HUDEP-2 (cell line): ENCODE measurements at regions not wholly inside any gene's neighbourhood (a gene's known extent, or its start where the extent isn't known, plus 50 kb on each side); places are given as distances from the start of the nearest gene placed in this dataset.
"Not testable (repeated sequence)": the region's sequence is repeated elsewhere in the genome, so short reads cannot be mapped to it uniquely, and the experiment has no call there.

ENCODE experiments used
- DNase-seq, 76 experiments: peaks; one replicate each; lab custom pipeline; 2025; ENCODE audit not compliant: unreplicated experiment in 76 of 76; lab: John Stamatoyannopoulos, UW

DNA sequence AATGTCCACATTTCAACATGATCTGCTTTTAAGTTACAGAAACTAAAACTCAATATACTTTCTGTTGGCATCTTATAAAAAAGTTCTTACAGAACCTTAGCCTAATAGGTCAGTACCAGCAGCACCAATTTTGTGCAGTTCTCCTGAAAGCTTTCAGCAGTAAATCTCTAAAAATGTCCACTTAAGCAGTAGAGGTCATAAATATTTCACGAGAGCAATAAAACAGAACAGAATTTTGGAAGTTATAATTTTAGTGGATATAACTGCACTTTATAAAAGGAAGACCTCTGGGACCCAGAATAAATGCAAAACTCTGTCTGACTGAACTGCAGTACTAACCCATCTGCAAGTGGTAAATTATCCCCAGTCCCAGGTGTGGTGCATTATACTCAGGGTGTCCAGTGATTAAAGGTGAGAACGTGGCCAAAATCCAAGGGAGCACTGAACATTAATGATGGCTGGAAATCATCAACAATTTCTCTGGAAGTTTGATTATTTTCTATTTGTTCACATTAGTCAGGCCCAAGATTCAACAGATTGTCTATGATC is 172.6 kb upstream of the RSPO3 start:
- DNase-seq: no peak

DNA sequence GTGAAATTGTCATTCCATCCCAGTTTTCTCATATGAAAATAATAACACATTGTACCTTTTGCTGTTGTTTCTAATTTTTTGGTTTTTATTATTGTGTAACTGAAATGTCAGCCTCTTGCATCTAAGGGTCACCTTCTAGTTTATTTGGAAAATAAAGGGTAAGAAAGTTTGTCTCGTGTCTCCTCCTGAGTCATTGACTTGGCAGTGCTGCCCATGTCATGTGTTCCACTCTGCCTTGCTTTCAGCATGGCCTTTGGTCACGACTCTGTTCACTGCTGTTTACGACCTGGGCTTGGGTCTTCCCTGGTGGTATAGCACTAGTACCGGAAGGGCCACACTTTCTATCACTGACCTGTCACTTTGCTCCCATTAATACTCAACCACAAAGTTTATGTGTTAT is 171.4 kb upstream of the RSPO3 start:
- DNase-seq: peak in 2 of 76 experiments; percentile 6 to 12

DNA sequence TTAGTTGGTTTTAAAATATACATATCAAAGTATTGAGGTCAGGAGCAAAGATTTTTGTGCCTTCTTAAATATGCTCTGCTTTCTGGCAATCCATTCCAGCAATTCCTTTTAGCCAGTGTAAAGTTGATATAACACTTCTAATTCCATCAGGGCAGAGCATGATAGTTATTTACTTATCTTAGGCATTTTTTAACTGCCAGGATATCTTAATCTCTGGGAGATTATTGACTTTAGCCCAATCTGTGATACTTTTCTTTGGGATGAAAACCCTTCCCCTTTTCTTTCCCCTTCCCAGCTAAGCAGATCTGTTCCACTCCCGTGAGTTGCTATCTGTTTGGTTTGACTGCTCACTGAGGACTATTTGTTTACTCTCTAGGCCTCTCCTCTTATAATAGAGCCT is 168.7 kb upstream of the RSPO3 start:
- DNase-seq: no peak

DNA sequence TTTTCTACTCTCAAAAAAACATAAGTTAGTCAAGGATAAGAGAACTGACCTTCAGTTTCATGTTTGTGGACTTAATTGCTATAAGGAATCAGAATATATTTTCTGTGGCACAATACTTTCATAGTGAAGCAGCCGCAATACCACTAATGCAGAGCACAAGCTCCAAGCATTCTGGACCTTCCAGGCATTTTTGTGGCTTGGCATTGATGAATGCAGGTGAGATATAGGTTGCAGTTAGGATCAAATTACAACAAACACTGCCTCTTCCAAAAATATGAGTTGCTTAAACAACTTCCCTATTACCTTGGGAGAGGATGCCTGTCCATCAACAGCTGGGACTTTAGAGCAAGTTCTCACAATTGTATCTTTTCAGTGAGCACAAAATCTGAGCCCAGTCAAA is 162.8 kb upstream of the RSPO3 start:
- no peak for DNase-seq

DNA sequence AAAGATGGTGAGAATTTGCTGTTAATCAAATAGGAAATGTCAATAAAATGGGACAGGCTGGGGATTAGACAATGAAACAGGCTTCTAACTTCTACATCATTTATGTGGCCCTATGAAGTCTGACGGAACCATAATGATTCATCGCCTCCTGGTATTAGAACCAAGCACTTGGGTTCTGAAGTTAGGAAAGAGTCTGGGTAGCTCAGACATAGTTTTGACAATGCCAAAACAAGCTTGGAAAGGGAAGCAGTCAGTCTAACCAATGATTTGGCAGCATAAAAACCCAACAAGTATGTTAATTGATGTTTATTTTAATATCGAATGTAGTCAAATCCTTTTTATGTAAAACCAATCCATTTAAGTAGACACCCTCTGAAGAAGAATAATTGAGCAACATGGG is 160.8 kb upstream of the RSPO3 start:
- DNase-seq: no peak

DNA sequence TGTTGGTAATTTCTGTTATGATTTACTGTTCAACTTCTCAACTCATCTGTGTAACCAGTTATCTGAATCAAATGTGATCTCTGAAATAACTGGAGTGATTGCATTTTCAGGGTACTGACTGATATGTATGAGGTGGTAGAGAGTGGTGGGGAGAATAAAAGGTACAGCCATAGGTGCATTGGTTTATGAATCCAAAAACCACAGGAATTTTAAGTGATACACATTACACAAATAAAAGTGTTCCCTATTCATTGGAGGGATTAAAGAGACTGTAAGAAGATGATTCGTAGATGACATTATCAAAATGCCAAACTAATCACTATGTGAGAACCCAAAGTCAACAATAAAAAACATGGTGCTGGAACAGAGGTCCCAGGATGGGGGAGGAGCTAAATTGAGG is 158.7 kb upstream of the RSPO3 start:
- no peak for DNase-seq

DNA sequence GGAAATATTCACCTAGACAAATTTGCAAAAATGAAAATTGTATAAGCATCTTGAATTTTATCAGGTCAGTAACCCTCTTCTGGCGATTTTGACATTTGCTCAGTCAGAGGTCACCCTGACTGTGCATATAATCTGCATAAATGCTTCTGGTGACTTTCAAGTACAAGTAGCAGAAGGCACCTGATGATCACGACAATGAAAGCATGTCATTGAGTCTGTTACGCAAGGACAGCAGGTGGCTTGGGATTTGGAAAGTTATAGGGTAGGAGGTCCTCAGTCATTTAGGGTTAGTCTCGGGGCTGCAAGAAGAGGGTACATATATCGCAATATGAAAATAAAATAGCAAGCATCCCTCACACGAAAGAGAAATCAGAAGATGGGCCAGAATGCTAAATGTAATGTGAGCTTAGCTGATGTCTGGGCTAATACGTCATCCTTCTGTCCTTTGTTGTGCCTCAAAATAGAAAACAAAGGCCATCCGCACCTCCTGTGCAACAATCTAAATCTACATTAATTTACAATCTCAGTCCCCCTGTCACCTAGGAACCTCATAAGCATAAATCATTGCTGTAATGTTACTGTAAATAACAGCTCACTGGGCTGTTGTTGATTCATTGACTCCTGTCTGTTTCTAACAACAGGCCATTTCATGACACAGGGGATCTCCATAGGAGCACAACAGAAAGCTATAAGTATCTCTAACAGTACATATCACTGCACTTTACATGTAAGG is 155.2 kb upstream of the RSPO3 start:
- DNase-seq: no peak

DNA sequence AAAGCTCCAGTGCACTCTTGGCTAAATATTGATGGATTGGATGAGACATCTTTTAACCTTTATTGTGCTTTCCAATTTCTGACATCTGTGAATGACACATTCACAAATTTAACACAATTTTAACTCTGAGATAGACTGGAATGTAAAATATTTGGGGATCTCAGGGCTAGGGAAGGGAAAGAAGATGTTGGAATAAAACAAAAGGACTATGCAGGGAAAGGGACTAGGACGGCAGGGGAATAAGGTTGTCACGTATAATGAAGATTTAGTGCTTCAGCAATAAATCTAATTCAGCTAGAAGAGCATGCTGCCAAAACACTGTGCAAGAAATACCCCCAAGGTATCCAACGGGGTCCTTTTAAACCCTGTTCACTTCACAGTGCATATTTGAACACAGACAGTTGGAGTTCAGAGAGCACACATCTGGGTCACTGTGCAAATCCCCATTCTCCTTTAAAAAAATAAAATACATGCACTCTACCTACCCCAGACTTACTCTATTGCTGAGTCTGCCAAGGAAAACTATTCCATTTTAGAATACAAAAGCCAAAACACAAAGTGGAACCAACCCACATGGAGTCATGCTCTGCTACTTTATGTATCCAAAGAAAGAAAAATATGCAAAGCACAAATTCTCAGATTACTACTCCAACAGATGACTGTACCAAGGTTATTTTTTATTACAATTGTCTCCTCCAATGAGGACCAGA is 151.0 kb upstream of the RSPO3 start:
- no peak for DNase-seq

DNA sequence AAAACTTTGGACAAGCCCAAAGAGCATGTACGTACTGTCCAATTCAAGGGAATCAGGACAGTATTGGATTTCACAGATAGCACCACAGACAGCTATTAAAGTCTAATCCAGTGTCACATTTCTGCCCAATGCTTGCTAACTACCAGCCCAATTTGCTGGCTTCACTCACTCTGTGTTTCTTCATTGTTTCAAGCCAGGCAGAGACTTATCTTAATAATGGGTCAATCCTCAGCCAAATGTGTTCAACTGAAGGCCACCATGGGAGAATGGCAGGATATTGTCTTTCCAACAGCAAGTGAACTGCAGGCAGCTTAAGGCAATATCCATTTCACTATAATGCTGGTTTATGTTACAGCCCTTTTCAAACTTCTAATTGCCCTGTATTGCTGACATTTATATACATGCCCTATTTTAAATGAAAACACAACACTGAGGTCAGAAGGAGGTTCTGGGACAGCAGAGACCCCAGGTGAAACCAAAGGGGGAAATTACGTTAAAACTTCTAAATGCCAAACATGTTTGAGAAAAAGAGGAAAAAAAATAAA is 142.1 kb upstream of the RSPO3 start:
- no peak for DNase-seq

DNA sequence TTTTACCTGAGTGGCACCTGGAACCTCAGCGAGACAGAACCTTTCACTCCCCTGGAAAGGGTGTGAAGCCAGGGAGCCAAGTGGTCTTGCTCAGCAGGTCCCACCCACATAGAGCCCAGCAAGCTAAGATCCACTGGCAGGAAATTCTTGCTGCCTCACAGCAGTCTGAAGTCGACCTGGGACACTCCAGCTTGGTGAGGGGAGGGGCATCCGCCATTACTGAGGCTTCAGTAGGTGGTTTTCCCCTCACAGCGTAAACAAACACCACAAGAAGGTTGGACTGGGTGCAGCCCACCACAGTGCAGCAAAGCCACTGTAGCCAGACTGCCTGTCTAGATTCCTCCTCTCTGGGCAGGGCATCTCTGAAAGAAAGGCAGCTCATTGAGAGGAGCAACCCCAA is 134.7 kb upstream of the RSPO3 start:
- no peak for DNase-seq

DNA sequence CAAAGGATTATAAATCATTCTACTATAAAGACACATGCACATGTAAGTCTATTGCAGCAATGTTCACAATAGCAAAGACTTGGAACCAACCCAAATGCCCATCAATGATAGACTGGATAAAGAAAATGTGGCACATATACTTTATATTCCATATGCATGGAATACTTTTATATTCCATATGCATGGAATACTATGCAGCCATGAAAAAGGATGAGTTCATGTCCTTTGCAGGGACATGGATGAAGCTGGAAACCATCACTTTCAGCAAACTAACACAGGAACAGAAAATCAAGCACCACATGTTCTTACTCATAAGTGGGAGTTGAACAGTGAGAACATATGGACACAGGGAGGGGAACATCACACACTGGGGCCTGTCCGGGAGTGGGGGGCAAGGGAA is 130.3 kb upstream of the RSPO3 start:
- DNase-seq: not testable (repeated sequence)

DNA sequence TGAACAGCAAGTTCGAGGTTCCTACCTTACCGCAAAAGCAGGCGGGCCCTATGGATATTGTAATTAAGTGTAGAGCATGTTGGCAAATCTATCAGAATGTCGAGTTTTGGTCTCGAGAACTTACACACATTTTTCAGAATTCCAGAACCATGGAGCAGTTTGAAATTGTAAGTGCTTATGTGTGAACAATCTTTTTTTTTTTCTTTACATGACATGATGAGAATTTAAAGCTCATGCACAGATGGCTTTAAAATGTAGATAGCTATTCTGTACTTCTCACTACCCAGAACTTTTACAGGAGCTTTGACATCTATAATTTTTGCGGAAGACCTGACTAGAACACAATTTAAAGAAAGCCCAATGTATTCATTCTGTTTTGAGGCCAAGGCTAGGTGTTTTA is 117.8 kb upstream of the RSPO3 start:
- no peak for DNase-seq

DNA sequence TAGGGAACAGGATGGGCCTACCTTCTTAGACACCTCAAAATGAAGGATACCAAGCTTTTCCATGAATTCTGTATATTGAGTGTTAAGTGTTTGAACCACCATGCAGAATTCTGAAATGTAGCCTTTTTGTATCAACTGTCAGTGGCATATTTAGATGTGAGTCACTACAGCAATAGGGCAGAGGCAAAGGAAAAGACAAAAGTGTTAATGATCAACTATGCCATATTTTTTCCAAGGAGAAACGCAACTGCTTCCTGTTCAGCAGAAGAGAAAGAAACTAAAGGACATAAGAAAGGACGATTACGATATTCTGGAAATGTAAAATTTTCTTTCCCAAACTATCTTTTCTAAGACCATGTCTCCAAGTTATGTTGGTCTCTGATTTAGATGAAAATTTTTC is 104.6 kb upstream of the RSPO3 start:
- DNase-seq: no peak

DNA sequence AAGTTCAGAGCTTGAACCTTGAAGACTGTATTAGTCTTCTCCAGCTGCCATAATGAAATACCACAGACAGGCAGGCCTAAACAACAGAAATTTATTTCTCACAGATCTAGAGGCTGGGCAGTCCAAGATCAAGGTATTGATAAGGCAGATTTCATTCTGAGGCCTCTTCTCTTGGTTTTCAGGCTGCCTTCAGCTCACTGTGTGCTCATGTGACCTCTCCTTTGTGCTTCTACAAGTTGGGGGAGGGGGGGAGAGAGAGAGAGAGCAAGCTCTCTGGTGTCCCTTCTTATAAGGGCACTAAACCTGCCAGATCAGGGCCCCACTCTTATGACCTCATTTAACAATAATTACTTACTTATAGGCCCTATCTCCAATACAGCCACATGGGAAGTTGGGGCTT is 102.6 kb upstream of the RSPO3 start:
- no peak for DNase-seq

DNA sequence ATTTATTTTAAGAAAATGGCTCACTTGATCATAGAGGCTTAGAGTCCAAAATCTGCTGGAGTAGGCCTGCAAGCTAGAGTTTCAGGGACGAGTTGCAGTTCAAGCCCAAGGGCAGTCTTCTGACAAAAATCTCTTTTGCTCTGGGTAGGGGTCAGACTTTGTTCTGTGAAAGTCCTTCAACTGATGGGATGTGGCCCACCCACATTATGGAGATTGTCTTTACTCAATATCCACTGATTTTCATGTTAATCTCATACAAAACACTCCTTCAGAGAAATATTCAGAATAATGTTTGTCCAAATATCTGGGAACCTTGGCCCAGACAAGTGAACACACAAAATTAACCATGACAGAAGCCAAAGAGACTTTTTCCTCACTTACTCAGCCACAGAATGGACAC is 98.6 kb upstream of the RSPO3 start:
- no peak for DNase-seq

DNA sequence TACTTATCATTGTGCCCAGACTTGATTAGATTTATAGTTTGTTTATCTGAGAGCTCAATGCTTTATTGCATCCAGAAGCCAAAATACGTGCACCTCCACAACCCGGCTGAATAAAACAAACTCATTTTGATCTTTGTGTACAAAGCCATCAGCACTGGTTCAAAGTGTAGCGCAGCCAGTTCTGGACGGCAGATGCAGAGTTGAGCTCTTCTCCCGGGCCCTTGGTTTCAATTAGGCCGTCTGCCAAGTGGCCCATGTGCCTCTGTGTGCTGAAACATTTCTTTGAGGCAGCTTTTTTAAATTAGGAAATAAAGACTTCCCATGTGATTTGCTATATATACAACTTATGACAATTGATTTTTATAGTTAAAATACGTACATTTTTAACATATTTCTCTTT is 96.2 kb upstream of the RSPO3 start:
- peak in 17 of 76 experiments; percentile 2 to 48 (median 17) for DNase-seq

DNA sequence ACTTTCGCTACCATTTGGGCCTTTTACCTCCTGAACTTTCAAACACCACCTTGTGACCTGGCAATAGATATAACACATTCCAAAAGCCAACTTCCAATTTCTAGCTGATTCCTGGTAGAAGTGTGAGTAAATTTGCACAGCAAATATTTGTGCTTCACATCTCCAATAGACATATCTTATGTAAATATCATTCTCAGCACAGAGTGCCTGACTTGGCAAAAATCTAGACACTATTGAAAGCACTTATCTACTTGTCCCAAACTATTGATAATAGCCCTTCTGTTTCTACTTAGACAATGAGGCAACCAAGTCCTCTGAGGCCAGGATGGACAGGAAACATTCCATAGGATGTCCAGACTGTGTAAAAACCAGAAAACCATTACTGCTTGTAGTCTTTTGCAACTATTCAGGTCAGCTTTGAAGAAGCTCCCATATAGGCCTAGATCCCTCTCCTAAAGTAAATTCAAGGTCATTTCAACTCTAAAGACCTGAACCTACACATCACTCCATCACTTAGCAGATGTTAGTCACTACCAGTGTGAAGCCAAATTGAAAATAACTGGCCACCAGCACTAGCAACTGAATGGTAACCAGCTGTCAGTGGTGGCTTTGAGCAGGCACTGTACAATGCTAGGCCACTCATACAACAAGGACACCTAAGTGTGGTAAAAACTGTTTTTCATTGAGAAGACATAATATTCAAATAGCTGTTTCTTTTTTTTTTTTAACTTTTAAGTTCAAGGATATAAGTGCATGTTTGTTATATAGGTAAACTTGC is 95.3 kb upstream of the RSPO3 start:
- DNase-seq: no peak

DNA sequence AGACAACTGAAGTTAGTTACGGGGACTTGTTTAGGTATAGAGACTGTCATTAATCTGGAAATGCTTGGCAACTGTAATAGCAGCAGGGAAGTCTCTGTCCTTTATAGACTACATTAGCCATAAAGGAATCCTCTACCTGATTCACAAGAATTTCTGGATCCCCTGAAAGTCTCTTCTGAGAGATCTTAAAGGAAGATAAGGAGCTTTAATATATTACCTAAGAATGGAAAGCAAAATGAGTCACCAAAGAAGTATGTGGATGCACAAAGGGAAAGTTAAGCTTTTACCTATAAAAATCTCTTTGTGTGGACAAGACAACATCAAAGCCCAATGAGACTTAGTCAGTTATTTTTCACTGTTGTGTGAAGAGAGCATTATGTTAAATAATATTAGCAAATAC is 92.2 kb upstream of the RSPO3 start:
- no peak for DNase-seq

DNA sequence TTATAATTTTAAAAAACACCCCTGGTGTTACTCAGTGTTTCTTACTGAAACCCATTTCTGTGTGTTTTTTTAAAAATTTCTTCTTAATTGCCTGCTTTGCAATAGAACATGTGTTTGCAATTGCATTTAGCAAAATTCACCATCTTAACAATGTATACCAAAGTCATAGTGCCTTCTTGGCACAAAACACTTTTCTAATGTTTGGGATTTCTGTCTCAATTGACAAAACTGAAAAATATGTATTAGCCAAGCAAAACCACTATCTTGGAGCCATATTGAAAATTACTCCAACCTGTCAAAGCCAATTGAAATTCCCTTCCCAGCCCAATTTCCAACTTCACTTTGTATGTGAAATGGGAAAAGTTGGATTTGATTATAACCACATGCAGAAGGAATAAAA is 88.4 kb upstream of the RSPO3 start:
- DNase-seq: no peak

DNA sequence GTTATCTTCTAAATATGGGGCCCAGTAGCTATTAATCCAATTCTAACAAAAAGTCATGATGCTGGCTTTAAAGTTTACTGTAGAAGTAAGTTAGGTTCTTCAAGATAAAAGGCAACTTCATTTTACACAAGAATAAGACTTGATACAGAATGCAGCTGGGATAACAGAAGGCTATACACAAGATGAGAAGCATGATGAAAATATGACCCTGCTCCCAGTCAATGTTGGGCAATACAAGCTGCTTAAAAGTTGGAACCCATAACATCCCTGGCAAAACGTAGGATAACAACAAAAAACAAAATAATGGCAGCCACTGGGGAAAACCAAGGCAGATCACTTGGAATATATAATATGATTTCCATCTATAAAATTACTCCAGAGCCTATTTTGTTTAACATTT is 87.6 kb upstream of the RSPO3 start:
- DNase-seq: no peak

DNA sequence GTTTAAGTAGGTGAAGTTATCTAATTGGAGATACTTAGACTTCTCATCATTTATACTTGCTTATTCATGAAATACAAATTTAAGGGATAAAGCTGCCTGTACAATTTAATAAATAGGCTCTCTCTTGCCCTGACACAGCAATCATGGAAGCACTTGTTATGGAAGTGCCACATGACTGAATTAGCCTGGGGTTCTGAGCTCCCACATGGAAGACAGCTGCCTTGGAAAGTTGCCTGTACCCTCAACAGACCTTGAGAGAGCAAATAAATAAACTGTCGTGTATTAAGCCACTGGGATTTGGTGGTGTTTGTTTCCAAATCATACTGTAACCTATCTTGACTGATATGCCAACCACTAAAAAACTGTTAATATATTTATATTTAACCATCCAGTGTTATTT is 87.0 kb upstream of the RSPO3 start:
- no peak for DNase-seq
